ENCODE measurements at regions not wholly inside any gene's neighbourhood (a gene's known extent, or its start where the extent isn't known, plus 50 kb on each side); places are given as distances from the start of the nearest gene placed in this dataset.

DNA sequence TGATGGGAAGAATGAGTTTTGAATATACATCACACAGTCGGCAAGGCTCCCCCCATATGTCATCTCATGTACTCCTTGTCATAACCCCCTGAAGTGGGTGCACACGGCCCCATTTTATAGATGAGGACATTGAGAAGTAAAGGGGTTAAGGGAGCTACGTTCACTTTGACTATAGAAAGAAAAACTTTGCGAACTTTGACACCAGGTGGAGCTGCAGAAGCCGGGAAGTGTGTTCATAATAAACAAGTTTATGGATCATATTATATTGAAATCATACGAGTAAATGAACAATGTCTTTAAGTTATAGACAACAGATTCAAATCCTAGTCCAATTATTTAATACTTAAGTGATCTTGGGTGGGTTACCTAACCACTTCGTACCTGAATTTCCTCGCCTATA is 203.8 kb upstream of the PITX2 start:
- ChIA-PET CTCF (no interaction called here), POLR2A (no interaction called here)
- no peak for TF ChIP-seq TARDBP (IDR thresholded peaks at IDR 0.05)
- no peak for TF ChIP-seq CTBP1 (IDR thresholded peaks at IDR 0.05; ENCODE audit: borderline replicate concordance)
- no peak for TF ChIP-seq ELF4 (IDR thresholded peaks at IDR 0.05)
- no peak for TF ChIP-seq SUZ12 (IDR thresholded peaks at IDR 0.05)
- no peak for TF ChIP-seq LEF1 (IDR thresholded peaks at IDR 0.05; ENCODE audit: borderline replicate concordance)
- no peak for TF ChIP-seq FOXK2 (IDR thresholded peaks at IDR 0.05)
- no peak for TF ChIP-seq SP1 (IDR thresholded peaks at IDR 0.05)
- no peak for TF ChIP-seq FOXA1 (IDR thresholded peaks at IDR 0.05)
- no peak for TF ChIP-seq FOXM1 (IDR thresholded peaks at IDR 0.05; ENCODE audit: borderline replicate concordance)
- TF ChIP-seq BHLHE40 (IDR thresholded peaks at IDR 0.05; ENCODE audit: borderline replicate concordance) = no peak
- no peak for TF ChIP-seq ZNF384 (IDR thresholded peaks at IDR 0.05)
- TF ChIP-seq, protein P1, sequence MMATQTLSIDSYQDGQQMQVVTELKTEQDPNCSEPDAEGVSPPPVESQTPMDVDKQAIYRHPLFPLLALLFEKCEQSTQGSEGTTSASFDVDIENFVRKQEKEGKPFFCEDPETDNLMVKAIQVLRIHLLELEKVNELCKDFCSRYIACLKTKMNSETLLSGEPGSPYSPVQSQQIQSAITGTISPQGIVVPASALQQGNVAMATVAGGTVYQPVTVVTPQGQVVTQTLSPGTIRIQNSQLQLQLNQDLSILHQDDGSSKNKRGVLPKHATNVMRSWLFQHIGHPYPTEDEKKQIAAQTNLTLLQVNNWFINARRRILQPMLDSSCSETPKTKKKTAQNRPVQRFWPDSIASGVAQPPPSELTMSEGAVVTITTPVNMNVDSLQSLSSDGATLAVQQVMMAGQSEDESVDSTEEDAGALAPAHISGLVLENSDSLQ (IDR thresholded peaks at IDR 0.05) = no peak
- no peak for TF ChIP-seq L3MBTL2 (conservative IDR thresholded peaks at IDR 0.05)
- no peak for TF ChIP-seq NFRKB (IDR thresholded peaks at IDR 0.05)
- DNase-seq (ENCODE audit: extremely low spot score) = no peak

DNA sequence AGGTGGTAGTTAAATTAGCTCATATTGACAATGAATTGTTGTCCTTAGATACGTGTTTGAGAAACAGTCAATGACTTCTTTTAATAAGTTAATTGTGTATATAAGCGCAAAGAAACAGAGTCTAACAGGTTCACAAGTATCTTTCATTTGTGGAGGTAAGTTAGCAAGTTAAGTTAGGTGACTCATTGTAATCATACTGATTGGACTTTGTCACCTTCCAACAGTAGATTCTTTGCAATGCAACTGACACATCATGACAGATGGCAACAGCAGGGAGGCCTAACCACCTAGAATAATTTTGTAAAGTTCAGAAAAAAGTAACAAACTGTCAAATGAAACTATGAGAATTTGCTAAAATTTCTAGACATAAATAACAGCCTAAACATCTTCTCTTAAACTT is 207.6 kb upstream of the PITX2 start:
- CTCF ChIA-PET = no interaction called here
- DNase-seq (ENCODE audit: extremely low spot score) = no peak
- TF ChIP-seq LEF1 (IDR thresholded peaks at IDR 0.05; ENCODE audit: borderline replicate concordance) = no peak
- no peak for TF ChIP-seq NFRKB (IDR thresholded peaks at IDR 0.05)
- no peak for TF ChIP-seq L3MBTL2 (conservative IDR thresholded peaks at IDR 0.05)
- no peak for TF ChIP-seq HDGF (IDR thresholded peaks at IDR 0.05; ENCODE audit: borderline replicate concordance)
- no peak for TF ChIP-seq FOXA1 (IDR thresholded peaks at IDR 0.05)
- no peak for TF ChIP-seq CTBP1 (IDR thresholded peaks at IDR 0.05; ENCODE audit: borderline replicate concordance)
- TF ChIP-seq BHLHE40 (IDR thresholded peaks at IDR 0.05; ENCODE audit: borderline replicate concordance) = no peak
- no peak for TF ChIP-seq ARNT (IDR thresholded peaks at IDR 0.05)
- no peak for TF ChIP-seq SP1 (IDR thresholded peaks at IDR 0.05)
- TF ChIP-seq FOXK2 (IDR thresholded peaks at IDR 0.05) = no peak
- no peak for TF ChIP-seq SUZ12 (IDR thresholded peaks at IDR 0.05)
- no peak for TF ChIP-seq TARDBP (IDR thresholded peaks at IDR 0.05)
- TF ChIP-seq FOXM1 (IDR thresholded peaks at IDR 0.05; ENCODE audit: borderline replicate concordance) = no peak
- TF ChIP-seq ELF4 (IDR thresholded peaks at IDR 0.05) = no peak
- TF ChIP-seq, protein P1 (IDR thresholded peaks at IDR 0.05) = no peak
- TF ChIP-seq ZNF384 (IDR thresholded peaks at IDR 0.05) = no peak
- POLR2A ChIA-PET = no interaction called here

DNA sequence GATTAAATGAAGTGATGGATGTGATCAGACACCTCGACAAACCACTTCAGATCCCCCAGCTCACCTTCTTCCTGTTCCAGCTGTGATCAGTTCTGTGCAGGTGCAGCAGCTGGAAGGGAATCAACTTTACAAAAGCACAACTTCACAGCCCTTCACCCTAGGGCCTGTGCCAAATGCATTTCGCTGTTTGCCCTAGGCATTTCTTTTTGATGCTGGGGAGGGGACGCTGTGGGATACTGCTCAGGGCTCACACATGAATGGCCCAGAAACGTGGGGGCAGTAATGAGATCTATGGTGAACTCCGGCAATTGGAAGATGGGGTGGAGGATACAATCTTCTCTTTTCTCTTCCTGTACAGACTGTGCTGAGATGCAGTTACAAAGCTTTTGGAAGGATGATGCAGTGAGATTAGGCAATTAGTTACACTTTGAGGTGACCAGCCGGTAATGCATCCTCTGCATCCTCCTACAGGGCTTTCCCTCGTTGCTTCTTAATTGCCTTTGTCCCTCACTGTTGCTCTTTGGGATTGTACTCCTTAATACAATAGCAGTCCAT is 215.1 kb upstream of the PITX2 start:
- CTCF ChIA-PET = no interaction called here
- no peak for TF ChIP-seq ARNT (IDR thresholded peaks at IDR 0.05)
- TF ChIP-seq BHLHE40 (IDR thresholded peaks at IDR 0.05; ENCODE audit: borderline replicate concordance) = no peak
- no peak for TF ChIP-seq ELF4 (IDR thresholded peaks at IDR 0.05)
- no peak for TF ChIP-seq NFRKB (IDR thresholded peaks at IDR 0.05)
- no peak for TF ChIP-seq LEF1 (IDR thresholded peaks at IDR 0.05; ENCODE audit: borderline replicate concordance)
- TF ChIP-seq L3MBTL2 (conservative IDR thresholded peaks at IDR 0.05) = no peak
- TF ChIP-seq FOXM1 (IDR thresholded peaks at IDR 0.05; ENCODE audit: borderline replicate concordance) = no peak
- no peak for TF ChIP-seq HDGF (IDR thresholded peaks at IDR 0.05; ENCODE audit: borderline replicate concordance)
- DNase-seq (ENCODE audit: extremely low spot score) = no peak
- POLR2A ChIA-PET = no interaction called here

DNA sequence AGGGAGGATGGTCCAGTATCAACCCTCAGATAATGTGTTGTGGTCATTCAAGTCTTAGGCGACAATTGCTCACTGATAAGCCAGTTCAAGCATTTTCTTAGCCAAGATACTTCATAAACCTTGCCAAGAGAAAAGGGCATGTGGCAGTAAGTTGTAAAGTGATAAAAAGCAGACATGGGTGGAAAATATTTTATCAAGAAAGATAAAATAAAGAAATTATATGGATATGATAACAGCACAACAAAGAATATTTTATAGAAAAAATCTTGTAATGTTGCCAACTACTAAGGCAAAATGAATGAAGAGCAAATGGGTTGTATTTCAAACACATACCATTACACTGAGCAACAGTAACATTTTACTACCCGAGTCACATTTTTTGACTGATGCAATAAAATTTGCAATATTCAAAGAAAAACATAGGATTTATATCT is 217.4 kb upstream of the PITX2 start:
- ChIA-PET CTCF (no interaction called here), POLR2A (no interaction called here)
- no peak for TF ChIP-seq HDGF (IDR thresholded peaks at IDR 0.05; ENCODE audit: borderline replicate concordance)
- TF ChIP-seq ELF4 (IDR thresholded peaks at IDR 0.05) = no peak
- no peak for TF ChIP-seq NFRKB (IDR thresholded peaks at IDR 0.05)
- no peak for TF ChIP-seq FOXA1 (IDR thresholded peaks at IDR 0.05)
- TF ChIP-seq FOXM1 (IDR thresholded peaks at IDR 0.05; ENCODE audit: borderline replicate concordance) = no peak
- TF ChIP-seq TARDBP (IDR thresholded peaks at IDR 0.05) = no peak
- no peak for TF ChIP-seq CTBP1 (IDR thresholded peaks at IDR 0.05; ENCODE audit: borderline replicate concordance)
- no peak for TF ChIP-seq LEF1 (IDR thresholded peaks at IDR 0.05; ENCODE audit: borderline replicate concordance)
- TF ChIP-seq SP1 (IDR thresholded peaks at IDR 0.05) = no peak
- TF ChIP-seq FOXK2 (IDR thresholded peaks at IDR 0.05) = no peak
- no peak for TF ChIP-seq ZNF384 (IDR thresholded peaks at IDR 0.05)

DNA sequence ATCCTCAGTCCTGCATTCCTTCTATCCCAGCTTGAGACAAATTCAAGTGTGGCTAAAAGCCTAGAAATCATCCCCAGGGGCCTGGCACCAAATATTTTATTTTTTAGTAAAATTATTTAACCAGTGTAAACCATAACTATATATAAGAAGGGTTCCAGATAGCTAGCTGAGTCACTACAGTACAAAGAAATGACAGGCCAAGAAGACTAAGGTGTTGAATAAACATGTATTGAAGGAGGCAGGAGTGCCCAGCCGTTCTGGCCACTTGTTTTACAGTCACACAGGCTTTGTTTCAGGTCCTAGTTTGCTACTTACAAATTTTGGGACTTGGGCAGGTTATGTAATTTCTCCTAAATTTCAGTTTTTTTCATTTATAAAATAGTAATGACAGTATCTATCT is 225.9 kb upstream of the PITX2 start:
- TF ChIP-seq FOXM1 (IDR thresholded peaks at IDR 0.05; ENCODE audit: borderline replicate concordance) (no peak), ELF4 (IDR thresholded peaks at IDR 0.05) (no peak), HDGF (IDR thresholded peaks at IDR 0.05; ENCODE audit: borderline replicate concordance) (no peak), LEF1 (IDR thresholded peaks at IDR 0.05; ENCODE audit: borderline replicate concordance) (no peak), SUZ12 (IDR thresholded peaks at IDR 0.05) (no peak), L3MBTL2 (conservative IDR thresholded peaks at IDR 0.05) (no peak), ARNT (IDR thresholded peaks at IDR 0.05) (no peak), ZNF384 (IDR thresholded peaks at IDR 0.05) (no peak), SP1 (IDR thresholded peaks at IDR 0.05) (no peak), TARDBP (IDR thresholded peaks at IDR 0.05) (no peak), NFRKB (IDR thresholded peaks at IDR 0.05) (no peak)
- TF ChIP-seq, protein P1 (IDR thresholded peaks at IDR 0.05) = no peak
- ChIA-PET CTCF (no interaction called here), POLR2A (no interaction called here)
- no peak for DNase-seq (ENCODE audit: extremely low spot score)

More for the DNA sequence above, 217.4 kb upstream of the PITX2 start:
- no peak for DNase-seq (ENCODE audit: extremely low spot score)

DNA sequence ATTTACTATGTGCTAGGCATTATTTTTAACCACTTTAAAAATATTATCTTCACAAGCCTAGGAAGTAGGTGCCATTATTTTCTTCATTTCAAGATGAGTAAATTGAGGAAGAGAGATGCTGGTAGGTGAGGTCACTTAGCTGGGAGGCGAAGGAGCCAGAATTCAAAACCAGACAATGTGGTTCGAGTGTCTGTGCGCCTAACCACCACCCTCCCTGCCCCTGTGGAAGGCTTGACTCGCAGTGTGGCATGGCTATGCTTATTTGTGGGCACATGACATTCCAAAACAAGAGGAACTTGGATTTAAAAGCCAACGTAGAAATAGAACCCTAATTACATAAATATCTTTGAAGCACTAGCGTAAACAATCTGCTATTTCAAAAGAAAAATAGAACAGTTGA is 226.6 kb upstream of the PITX2 start:
- CTCF ChIA-PET = no interaction called here
- no peak for DNase-seq (ENCODE audit: extremely low spot score)

More for the DNA sequence above, 226.6 kb upstream of the PITX2 start:
- TF ChIP-seq FOXA1 (IDR thresholded peaks at IDR 0.05) (no peak), NFRKB (IDR thresholded peaks at IDR 0.05) (no peak), FOXM1 (IDR thresholded peaks at IDR 0.05; ENCODE audit: borderline replicate concordance) (no peak), ELF4 (IDR thresholded peaks at IDR 0.05) (no peak), ARNT (IDR thresholded peaks at IDR 0.05) (no peak), SUZ12 (IDR thresholded peaks at IDR 0.05) (no peak), LEF1 (IDR thresholded peaks at IDR 0.05; ENCODE audit: borderline replicate concordance) (no peak), BHLHE40 (IDR thresholded peaks at IDR 0.05; ENCODE audit: borderline replicate concordance) (no peak), ZNF384 (IDR thresholded peaks at IDR 0.05) (no peak), SP1 (IDR thresholded peaks at IDR 0.05) (no peak), L3MBTL2 (conservative IDR thresholded peaks at IDR 0.05) (no peak), CTBP1 (IDR thresholded peaks at IDR 0.05; ENCODE audit: borderline replicate concordance) (no peak), TARDBP (IDR thresholded peaks at IDR 0.05) (no peak), HDGF (IDR thresholded peaks at IDR 0.05; ENCODE audit: borderline replicate concordance) (no peak), FOXK2 (IDR thresholded peaks at IDR 0.05) (no peak)
- TF ChIP-seq, protein P1 (IDR thresholded peaks at IDR 0.05) = no peak
- POLR2A ChIA-PET = no interaction called here

Measured in HEK293T (cell line).